ENCODE measurements at regions not wholly inside any gene's neighbourhood (a gene's known extent, or its start where the extent isn't known, plus 50 kb on each side); places are given as distances from the start of the nearest gene placed in this dataset.

- no peak for TF ChIP-seq CTCF (IDR thresholded peaks at IDR 0.05; ENCODE audit: insufficient read depth, low read length, poor library complexity, severe bottlenecking)
- no peak for TF ChIP-seq EZH2phosphoT487 (conservative IDR thresholded peaks at IDR 0.05; ENCODE audit: low read length)
Measured at GRCh38 chr12:60398547-60398946, 802.7 kb downstream of the SLC16A7 start.
